ENCODE measurements at regions not wholly inside any gene's neighbourhood (a gene's known extent, or its start where the extent isn't known, plus 50 kb on each side); places are given as distances from the start of the nearest gene placed in this dataset.

GRCh38 chr9:135394699-135395645 is 84.6 kb upstream of the PPP1R26 start:
- no peak for DNase-seq (ENCODE audit: low spot score)
- in situ Hi-C loops (cut with MboI; ENCODE audit: low sequenced_read_pairs, unreplicated experiment), result no loop called here
- no peak for TF ChIP-seq CTCF (IDR thresholded peaks at IDR 0.05; ENCODE audit: borderline replicate concordance, control extremely low read depth, extremely low read depth, insufficient read depth, missing control alignments)

GRCh38 chr9:135397142-135397541 is 82.4 kb upstream of the PPP1R26 start:
- in situ Hi-C loops (cut with MboI; ENCODE audit: low sequenced_read_pairs, unreplicated experiment), result no loop called here
- no peak for DNase-seq (ENCODE audit: low spot score)
- no peak for TF ChIP-seq CTCF (IDR thresholded peaks at IDR 0.05; ENCODE audit: borderline replicate concordance, control extremely low read depth, extremely low read depth, insufficient read depth, missing control alignments)

- in situ Hi-C loops (cut with MboI; ENCODE audit: low sequenced_read_pairs, unreplicated experiment), result no loop called here
- DNase-seq (ENCODE audit: low spot score), result no peak
- TF ChIP-seq CTCF (IDR thresholded peaks at IDR 0.05; ENCODE audit: borderline replicate concordance, control extremely low read depth, extremely low read depth, insufficient read depth, missing control alignments), result no peak
Observed at GRCh38 chr9:135399000-135399649, 80.5 kb upstream of the PPP1R26 start.

- in situ Hi-C loops (cut with MboI; ENCODE audit: low sequenced_read_pairs, unreplicated experiment), result loop anchor here (25.0 kb wide), 1 partner anchor 313 kb away; the partner anchor contains the start of gene OLFM1
- DNase-seq (ENCODE audit: low spot score), result no peak
- no peak for TF ChIP-seq CTCF (IDR thresholded peaks at IDR 0.05; ENCODE audit: borderline replicate concordance, control extremely low read depth, extremely low read depth, insufficient read depth, missing control alignments)
Observed at GRCh38 chr9:135400496-135400895, 79.1 kb upstream of the PPP1R26 start.

- no peak for TF ChIP-seq CTCF (IDR thresholded peaks at IDR 0.05; ENCODE audit: borderline replicate concordance, control extremely low read depth, extremely low read depth, insufficient read depth, missing control alignments)
- in situ Hi-C loops (cut with MboI; ENCODE audit: low sequenced_read_pairs, unreplicated experiment), result loop anchor here (25.0 kb wide), 1 partner anchor 314 kb away; the partner anchor contains the start of gene OLFM1
- DNase-seq (ENCODE audit: low spot score), result no peak
Observed at GRCh38 chr9:135401218-135401617, 78.4 kb upstream of the PPP1R26 start.

GRCh38 chr9:135402048-135402738 is 77.4 kb upstream of the PPP1R26 start:
- no peak for TF ChIP-seq CTCF (IDR thresholded peaks at IDR 0.05; ENCODE audit: borderline replicate concordance, control extremely low read depth, extremely low read depth, insufficient read depth, missing control alignments)
- in situ Hi-C loops (cut with MboI; ENCODE audit: low sequenced_read_pairs, unreplicated experiment), result loop anchor here (25.0 kb wide), 1 partner anchor 315 kb away; the partner anchor contains the start of gene OLFM1
- DNase-seq (ENCODE audit: low spot score), result no peak

Measured in GM13976 (cell line).